Esophagus muscularis mucosa (tissue), 3 donors: ENCODE measurements at regions not wholly inside any gene's neighbourhood (a gene's known extent, or its start where the extent isn't known, plus 50 kb on each side); places are given as distances from the start of the nearest gene placed in this dataset.

Experiments used
- POLR2A ChIP-seq: fragments of 450-650 bp; IDR thresholded peaks from one replicate; pipeline ENCODE4 v1.6.1; 2017; ENCODE audit warnings: antibody characterized with exemption, moderate library complexity, mild to moderate bottlenecking, low read depth
- TF ChIP-seq, protein P1 (sequence below), 3 experiments: fragments of 200-600 bp in 2 of 3; fragments of 450-650 bp in 1 of 3; sonication (generic) in 2 of 3; IDR thresholded peaks; one replicate each; pipeline ENCODE4 v1.5.1; 2017 to 2019; ENCODE audit warnings: antibody characterized with exemption in 3 of 3, mild to moderate bottlenecking in 2 of 3, moderate library complexity in 1 of 3

DNA sequence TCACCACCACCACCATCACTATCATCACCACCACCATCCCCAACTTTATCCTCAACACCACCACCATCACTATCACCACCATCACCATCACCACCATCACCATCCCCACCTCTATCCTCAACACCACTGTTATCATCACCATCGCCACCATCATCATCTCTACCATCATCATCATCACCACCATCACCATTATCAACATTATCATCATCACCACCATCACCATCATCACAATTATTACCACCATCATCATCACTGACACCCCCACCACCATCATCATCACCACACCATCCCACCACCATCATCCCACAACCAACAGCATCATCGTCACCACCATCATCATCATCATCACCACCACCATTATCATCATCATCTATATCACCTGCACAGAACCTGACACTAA is 188.4 kb upstream of the PWP1 start:
- TF ChIP-seq, protein P1, sequence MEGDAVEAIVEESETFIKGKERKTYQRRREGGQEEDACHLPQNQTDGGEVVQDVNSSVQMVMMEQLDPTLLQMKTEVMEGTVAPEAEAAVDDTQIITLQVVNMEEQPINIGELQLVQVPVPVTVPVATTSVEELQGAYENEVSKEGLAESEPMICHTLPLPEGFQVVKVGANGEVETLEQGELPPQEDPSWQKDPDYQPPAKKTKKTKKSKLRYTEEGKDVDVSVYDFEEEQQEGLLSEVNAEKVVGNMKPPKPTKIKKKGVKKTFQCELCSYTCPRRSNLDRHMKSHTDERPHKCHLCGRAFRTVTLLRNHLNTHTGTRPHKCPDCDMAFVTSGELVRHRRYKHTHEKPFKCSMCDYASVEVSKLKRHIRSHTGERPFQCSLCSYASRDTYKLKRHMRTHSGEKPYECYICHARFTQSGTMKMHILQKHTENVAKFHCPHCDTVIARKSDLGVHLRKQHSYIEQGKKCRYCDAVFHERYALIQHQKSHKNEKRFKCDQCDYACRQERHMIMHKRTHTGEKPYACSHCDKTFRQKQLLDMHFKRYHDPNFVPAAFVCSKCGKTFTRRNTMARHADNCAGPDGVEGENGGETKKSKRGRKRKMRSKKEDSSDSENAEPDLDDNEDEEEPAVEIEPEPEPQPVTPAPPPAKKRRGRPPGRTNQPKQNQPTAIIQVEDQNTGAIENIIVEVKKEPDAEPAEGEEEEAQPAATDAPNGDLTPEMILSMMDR (IDR thresholded peaks at IDR 0.05), result no peak
- no peak for TF ChIP-seq POLR2A
